Stimulated activated CD8-positive, alpha-beta memory T cell treated with anti-CD3 and anti-CD28 coated beads, Interleukin-7, amount 100 ng/mL, for 4 hours (primary cell): ENCODE measurements at regions not wholly inside any gene's neighbourhood (a gene's known extent, or its start where the extent isn't known, plus 50 kb on each side); places are given as distances from the start of the nearest gene placed in this dataset.

ENCODE experiments used
- DNase-seq, 2 donors: peaks; one replicate each; pipeline ENCODE4 v3.0.0-alpha.2; 2020; ENCODE audit warnings: low read depth in 2 of 2

DNA sequence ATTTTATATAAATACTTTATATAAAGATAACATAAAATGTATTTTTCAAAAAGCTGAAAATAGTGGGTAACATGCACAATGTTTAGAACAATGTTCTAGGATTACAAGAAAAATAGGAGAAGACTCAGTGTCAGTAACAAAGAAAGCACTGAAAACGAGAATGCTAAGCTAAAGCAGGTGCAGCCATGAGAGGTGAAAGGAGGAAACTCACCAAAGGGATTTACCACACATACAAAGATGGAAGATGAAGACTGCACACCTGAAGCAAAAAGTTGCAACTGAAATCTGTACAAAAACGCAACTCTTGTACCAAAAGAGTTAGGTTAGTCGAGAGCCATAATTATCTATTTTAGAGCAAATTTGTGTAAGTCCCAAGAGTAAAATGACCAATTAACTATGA lies 1176.1 kb downstream of the LRFN5 start:
- no peak for DNase-seq

DNA sequence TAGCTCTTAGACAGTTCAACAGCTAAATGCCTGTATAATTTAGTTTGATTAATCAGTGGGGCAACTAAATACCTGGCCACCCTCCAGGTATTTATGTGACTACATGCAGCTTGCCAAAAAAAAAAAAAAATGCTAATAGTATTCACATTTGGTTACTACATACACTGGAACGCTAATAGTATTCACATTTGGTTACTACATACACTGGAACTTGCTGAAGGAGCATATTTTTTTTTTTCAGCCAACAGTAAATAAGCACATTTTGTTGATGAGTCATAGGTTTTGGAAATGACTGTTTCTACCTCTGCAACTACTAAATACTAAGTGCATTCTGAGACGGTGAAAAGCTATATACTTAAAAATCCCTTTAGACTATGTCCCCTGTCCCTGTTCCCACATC lies 1172.3 kb downstream of the LRFN5 start:
- DNase-seq: no peak

GRCh38 chr14:42750771-42751170 lies 1144.1 kb downstream of the LRFN5 start:
- no peak for DNase-seq

DNA sequence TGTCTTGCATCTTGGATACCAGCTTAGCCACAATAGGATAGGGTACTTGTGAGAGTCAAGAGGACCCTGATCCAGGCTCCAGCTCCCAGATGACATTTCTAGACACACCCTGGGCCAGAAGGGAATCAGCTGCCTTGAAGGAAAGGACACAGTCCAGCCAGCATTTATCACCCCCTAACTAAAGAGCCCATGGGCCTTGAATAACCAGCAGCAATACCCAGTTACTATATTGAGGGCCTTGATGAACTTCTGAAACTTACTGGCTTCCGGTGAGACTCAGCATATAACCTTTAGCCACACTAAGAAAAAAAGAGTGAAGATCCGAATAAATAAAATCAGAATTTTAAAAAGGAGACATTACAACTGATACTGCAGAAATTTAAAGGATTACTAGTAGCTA lies 1135.4 kb downstream of the LRFN5 start:
- no peak for DNase-seq

- DNase-seq: no peak
Measured at GRCh38 chr14:42736408-42736807, 1129.7 kb downstream of the LRFN5 start.

DNA sequence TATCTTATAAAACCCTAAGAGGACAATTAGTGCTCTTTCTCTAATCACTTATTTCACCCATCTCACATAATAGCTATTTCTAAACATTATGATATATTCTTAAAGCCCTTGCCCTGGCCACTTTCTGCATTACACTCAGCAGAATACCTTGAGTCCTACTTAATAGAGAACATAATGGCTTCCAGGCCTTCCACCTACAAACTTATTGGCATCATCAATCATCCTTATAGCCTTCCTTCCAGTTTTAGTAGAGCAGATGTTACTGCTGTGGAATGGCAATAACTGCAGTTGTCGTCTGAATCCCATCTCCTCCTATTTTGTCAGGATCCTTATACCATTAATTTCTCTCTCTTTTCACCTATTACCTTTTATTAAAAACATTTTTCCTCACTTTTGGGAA lies 1127.4 kb downstream of the LRFN5 start:
- DNase-seq: no peak

DNA sequence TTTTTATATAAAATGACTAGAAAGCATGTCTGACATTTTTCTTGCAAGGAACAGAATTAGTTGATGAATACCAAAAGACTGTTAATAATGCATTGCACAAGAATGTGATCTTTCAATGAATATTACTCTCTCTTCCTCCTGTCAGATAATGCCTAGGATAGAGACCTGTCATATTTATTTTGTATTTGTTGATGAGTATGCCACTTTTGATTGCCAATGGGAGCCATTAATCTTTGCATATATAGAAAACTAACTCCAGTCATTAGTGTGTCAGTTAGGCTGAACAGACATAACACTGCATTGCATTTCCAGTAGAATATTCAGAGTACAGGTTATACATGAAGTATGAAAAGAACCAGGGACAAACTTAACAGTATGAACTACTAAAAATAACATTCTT lies 1125.3 kb downstream of the LRFN5 start:
- DNase-seq: no peak

- DNase-seq: no peak
Measured at GRCh38 chr14:42731480-42731879, 1124.8 kb downstream of the LRFN5 start.

DNA sequence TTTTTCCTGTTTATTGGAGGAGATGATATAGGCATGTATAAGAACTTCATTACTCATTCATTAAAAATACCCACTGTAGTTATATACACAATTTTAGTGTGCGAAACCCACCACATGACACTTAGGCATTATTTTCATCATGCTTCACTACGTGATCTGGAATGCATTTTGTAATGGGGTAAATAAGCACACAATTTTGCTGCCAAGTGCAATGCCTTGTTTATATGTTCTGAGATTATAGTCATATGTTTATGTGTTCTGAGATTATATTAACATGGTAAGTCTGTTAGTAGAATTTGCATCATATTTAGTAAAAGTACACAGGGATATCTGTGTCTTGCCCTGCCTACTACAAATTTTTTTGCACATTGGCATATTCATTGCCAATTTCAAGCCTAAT lies 1123.0 kb downstream of the LRFN5 start:
- DNase-seq: no peak

DNA sequence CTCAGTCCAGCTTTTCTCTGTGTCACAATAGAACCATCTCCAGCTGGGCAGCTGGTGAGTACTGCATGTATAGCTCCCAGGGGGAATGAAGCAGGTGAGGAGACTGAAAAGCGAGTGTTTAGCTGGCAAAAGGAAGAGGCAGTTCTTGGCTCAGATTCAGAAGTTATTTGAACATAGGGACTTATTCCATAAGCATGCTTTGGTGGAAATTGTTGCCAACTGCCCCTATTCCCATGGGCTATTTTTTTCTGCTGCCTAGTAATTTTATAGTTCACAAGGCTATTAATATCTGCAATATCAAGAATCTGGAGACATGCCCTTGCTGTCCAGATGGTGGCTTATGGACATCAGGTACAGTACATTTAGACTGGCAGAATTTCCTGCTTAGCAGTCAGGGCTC lies 1112.7 kb downstream of the LRFN5 start:
- DNase-seq: no peak

DNA sequence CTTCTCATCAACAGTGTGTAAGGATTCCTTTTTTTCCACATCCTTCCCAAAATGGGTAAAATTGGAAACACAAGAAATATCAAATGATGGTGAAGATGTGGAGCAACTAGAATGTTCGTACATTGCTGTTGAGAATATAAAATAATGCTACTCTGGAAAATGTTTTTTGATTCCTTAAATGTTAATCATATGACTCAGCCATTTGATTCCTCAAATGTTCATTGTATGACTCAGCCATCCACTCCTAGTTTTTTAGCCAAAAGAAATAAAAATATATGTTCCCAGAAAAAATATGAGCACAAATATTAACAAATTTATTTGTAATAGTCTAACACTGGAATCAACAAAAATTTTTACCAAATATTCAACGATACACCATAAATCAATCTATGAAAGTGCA lies 1108.6 kb downstream of the LRFN5 start:
- no peak for DNase-seq

GRCh38 chr14:42710071-42710470 lies 1103.4 kb downstream of the LRFN5 start:
- DNase-seq: no peak

DNA sequence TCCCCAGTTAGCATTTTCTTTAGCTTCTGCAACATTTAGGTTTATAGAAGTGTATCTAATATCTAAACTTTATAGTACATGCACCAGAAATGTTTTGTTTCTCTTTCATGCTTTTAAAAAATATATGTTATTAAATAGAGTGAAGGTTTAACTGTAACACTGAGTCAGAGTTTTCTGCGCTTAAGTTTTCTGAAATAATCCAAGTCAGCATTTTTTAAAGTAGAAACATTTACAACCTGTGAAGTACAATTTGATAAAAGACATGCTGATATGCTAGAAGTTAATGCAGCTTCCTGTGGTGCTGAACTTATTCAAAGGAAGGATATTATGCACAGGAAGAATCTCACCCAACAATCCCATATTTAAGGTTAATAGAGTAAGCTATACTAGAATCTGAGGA lies 1096.8 kb downstream of the LRFN5 start:
- no peak for DNase-seq

DNA sequence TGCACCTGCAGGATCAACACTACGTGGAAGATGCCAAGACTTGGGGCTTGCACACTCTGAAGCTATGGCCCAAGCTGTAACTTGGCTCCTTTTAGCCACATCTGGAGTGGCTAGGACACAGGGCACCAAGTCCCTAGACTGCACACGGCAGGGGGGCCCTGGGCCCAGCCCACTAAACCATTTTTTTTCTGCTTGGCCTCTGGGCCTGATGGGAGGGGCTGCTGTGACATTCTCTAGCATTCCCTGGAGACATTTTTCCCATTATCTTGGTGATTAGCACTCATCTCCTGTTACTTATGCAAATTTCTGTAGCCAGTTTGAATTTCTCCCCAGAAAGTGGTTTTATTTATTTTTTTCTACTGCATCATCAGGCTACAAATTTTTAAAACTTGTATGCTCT lies 1080.7 kb downstream of the LRFN5 start:
- no peak for DNase-seq

DNA sequence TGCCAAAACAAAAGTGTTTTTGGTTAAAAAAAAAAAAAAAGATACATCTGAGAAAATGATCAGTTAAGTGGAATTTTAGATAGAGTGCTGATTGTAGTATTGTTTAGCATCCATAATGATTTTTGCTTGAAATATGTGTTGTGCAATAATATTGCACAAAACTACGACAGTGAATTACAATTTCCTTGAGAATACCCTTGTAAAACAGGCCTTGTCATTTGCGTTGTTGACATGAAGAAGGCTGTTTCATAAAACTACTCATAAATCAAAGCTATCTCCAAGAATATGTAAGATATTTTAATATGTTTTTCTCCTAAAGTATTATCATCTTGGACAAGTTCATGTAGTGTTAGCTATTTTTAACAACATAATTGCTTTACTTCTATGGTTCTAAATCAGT lies 1077.0 kb downstream of the LRFN5 start:
- no peak for DNase-seq

DNA sequence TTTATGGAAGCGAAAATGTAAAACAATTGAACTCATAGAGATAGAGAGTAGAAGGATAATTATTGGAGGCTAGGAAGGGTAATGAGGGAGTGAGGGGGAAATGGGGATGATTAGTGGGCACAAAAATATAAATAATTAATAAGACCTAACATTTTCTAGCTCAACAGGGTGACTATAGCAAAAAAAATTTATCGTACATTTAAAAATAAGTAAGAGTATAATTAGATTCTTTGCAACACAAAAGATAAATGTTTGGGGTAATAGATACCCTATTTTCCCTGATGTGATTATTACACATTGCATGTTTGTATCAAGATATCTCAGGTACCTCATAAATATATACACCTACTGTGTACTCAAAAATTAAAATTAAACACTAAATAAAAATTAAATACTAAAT lies 1070.0 kb downstream of the LRFN5 start:
- no peak for DNase-seq

DNA sequence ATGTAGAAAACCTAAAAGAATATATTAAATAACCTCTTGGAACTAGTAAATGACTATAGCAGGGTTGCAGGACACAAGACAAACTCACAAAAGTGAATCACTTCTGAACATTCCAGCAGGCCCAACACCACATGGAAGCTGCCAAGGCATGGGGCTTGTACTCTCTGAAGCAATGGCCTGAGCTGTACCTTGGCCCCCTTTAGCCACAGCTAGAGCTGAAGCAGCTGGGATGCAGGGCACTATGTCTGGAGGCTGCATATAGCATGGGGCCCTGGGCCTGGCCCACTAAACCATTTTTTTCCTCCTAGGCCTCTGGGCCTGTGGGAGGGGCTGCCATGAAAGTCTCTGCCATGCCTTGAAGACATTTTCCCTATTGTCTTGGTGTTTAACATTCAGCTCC lies 1067.3 kb downstream of the LRFN5 start:
- no peak for DNase-seq

DNA sequence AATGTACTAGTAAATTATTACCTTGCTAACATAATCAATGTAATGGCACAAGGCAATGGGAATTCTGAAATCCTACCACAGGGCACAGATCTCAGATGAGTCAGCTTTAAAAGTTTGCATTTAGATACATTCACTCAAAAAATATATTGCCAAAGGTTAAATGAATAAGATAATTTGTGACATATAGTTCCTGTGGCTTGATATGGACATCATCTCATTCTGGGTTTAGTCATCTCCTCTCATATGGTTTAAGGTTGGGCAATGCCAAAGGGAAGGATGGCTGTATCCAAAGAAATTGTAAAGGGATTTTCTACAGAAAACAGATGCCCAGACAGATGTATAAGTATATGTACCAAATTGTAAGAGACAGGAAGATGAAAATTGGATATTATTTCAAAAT lies 1065.0 kb downstream of the LRFN5 start:
- DNase-seq: no peak

DNA sequence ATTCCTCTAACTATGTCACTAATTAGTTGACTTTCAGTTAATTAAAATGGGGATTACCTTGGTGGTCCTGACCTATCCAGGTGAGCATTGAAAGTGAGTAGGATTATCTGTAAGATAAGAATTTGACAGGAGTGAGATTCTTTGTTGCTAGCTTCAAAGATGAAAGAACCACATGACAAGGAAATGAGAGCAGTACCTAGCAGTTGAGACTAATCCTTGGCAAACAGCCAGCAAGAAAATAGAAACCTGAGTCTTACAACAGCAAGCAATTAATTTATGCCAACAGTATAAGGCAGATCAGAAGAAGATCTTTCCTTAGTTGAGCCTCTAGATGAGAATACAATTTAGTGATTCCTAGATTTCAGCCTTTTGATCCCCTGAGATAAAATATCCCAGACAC lies 1058.4 kb downstream of the LRFN5 start:
- no peak for DNase-seq

- DNase-seq: no peak
Measured at GRCh38 chr14:42664190-42664589, 1057.5 kb downstream of the LRFN5 start.

- DNase-seq: no peak
Measured at GRCh38 chr14:42654707-42655106, 1048.0 kb downstream of the LRFN5 start.

DNA sequence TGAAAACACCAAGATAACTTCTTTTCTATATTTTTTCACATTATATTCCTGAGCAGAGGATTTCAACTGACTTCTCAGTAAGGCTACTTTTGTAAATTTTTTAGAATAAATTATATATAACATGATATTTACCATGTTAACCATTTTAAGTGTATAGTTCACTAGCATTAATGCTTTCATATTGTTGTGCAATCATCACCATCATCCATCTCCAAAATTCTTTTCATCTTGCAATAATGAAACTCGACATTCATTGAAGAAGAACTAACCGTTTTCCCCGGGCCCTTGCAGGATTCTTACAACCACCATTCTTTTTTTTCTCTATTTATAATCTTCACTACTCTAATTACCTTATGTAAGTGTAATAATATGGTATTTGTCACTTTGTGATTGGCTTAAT lies 1036.1 kb downstream of the LRFN5 start:
- no peak for DNase-seq

DNA sequence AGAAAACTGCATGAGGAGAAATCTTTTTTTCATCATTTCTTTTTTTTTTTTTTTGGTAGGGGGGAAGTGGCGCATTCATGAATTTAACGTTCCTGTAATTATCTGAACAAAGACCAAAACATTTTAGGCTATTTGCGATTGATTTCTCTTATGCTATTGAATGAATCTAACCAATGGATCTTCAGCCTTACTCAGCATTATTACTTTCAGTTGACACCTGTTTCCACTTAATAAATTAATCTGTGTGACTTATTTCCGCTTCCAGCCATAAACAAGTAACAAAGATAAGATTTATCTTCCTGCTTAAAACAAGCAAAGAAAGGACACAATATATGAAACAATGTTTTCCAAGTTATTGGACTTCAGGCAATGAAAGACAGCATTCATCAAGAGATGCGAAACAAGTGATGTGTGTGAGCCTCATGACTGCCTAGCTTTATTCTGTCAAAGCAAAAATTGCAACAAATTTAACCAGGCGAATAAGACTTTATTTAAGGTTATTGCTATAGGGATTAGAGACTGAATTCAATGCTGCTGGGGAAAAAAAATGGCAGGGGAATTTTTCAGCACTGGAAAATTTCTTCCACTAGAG lies 1026.9 kb downstream of the LRFN5 start:
- no peak for DNase-seq

DNA sequence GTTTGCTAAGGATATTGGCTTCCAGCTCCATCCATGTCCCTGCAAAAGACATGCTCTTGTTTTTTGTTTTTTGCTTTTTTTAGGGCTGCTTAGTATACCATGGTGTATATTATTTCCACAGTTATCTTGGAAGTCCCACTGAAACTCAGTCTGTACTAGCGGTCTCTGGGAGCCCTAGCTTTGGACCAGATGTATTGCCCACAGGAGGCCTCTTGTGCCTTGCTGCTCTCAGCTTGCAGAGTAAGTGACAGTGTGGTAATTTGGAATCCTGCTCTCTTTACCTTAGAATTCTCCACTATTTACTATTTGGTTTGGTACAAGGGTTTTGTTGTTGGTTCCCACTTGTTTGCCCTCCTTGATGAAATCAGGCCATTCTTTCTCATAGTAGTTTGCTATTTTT lies 1022.9 kb downstream of the LRFN5 start:
- no peak for DNase-seq

DNA sequence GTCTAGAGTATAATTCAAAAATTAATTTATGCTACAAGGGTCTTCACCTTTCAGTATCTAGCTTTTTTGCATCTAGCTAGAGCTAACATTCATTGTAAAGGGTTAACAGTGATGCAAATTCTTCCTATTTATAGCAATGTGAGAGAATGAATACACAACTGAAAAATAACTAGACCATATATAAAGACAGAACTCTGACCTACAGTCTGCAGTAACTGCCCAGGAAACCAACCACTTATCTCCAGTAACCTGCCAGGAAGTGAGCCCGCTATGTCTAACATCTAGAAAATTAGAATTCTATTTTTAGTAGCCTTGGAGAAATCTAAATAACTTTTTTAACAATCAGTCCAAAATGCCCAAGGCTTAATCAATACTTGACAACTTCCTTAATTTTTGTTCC lies 1021.9 kb downstream of the LRFN5 start:
- no peak for DNase-seq
